NCI-H2196 treated with DMSO at 0.1 percent for 48 hours (cell line): ENCODE measurements at regions not wholly inside any gene's neighbourhood (a gene's known extent, or its start where the extent isn't known, plus 50 kb on each side); places are given as distances from the start of the nearest gene placed in this dataset.
"Not testable (repeated sequence)": the region's sequence is repeated elsewhere in the genome, so short reads cannot be mapped to it uniquely, and the experiment has no call there.

Experiments
- DNase-seq: peaks from one replicate; lab custom pipeline; 2025; ENCODE audit not compliant: unreplicated experiment; lab: John Stamatoyannopoulos, UW

- DNase-seq, result no peak
Observed at GRCh38 chr3:106488331-106488730, 619.5 kb upstream of the CBLB start.

GRCh38 chr3:106491796-106492195 lies 623.0 kb upstream of the CBLB start:
- DNase-seq, result no peak

GRCh38 chr3:106508331-106508893 lies 639.6 kb upstream of the CBLB start:
- DNase-seq, result no peak

- DNase-seq, result no peak
Observed at GRCh38 chr3:106510206-106510605, 641.4 kb upstream of the CBLB start.

- DNase-seq, result no peak
Observed at GRCh38 chr3:106512846-106513245, 644.0 kb upstream of the CBLB start.

- DNase-seq, result no peak
Observed at GRCh38 chr3:106514431-106514830, 645.6 kb upstream of the CBLB start.

- DNase-seq, result no peak
Observed at GRCh38 chr3:106518516-106518915, 649.7 kb upstream of the CBLB start.

- DNase-seq, result no peak
Observed at GRCh38 chr3:106522397-106522796, 653.6 kb upstream of the CBLB start.

- DNase-seq, result no peak
Observed at GRCh38 chr3:106528932-106529331, 660.1 kb upstream of the CBLB start.

- DNase-seq, result no peak
Observed at GRCh38 chr3:106529738-106530137, 660.9 kb upstream of the CBLB start.

GRCh38 chr3:106530367-106530766 lies 661.6 kb upstream of the CBLB start:
- no peak for DNase-seq

GRCh38 chr3:106531771-106532329 lies 663.0 kb upstream of the CBLB start:
- not testable (repeated sequence) for DNase-seq

- DNase-seq, result no peak
Observed at GRCh38 chr3:106533093-106533787, 664.4 kb upstream of the CBLB start.

GRCh38 chr3:106533788-106534160 lies 665.0 kb upstream of the CBLB start:
- DNase-seq, result no peak

GRCh38 chr3:106534206-106534605 lies 665.4 kb upstream of the CBLB start:
- DNase-seq, result no peak

- no peak for DNase-seq
Observed at GRCh38 chr3:106540743-106541142, 671.9 kb upstream of the CBLB start.

- no peak for DNase-seq
Observed at GRCh38 chr3:106542101-106542769, 673.4 kb upstream of the CBLB start.

GRCh38 chr3:106552351-106553043 lies 683.7 kb upstream of the CBLB start:
- DNase-seq, result no peak

GRCh38 chr3:106560451-106560966 lies 691.7 kb upstream of the CBLB start:
- DNase-seq, result no peak

GRCh38 chr3:106566277-106566676 lies 697.5 kb upstream of the CBLB start:
- no peak for DNase-seq

- DNase-seq, result no peak
Observed at GRCh38 chr3:106570426-106570825, 701.6 kb upstream of the CBLB start.
